NOMO-1 (cell line): ENCODE measurements at regions not wholly inside any gene's neighbourhood (a gene's known extent, or its start where the extent isn't known, plus 50 kb on each side); places are given as distances from the start of the nearest gene placed in this dataset.

ENCODE experiments used
- DNase-seq, 2 experiments: peaks; one replicate each; lab custom pipeline; 2025; ENCODE audit not compliant: unreplicated experiment in 2 of 2; lab: John Stamatoyannopoulos, UW

GRCh38 chr13:105349082-105349723 lies 1186.3 kb downstream of the EFNB2 start:
- DNase-seq, result no peak

GRCh38 chr13:105346141-105346775 lies 1189.2 kb downstream of the EFNB2 start:
- DNase-seq, result no peak

DNA sequence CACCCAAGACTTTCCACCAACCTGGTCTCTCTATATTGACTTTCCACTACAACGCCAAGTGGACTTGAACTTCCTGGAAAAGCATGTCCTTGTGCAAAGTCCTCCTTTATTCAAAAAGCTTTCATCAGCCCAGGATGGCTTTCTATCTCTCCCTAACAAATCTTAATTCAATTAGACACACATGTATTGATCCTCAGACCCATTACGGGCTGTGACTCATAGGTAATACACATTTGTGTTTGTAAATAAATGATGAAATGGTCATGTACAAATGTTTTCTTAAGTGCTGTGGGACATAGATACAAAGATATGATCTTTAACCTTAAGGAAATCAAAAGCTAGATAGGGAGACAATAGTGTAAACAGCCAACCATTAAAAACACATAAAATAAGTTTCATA lies 1189.7 kb downstream of the EFNB2 start:
- no peak for DNase-seq

- no peak for DNase-seq
Measured at GRCh38 chr13:105345131-105345530, 1190.3 kb downstream of the EFNB2 start.

GRCh38 chr13:105343134-105343806 lies 1192.2 kb downstream of the EFNB2 start:
- no peak for DNase-seq

DNA sequence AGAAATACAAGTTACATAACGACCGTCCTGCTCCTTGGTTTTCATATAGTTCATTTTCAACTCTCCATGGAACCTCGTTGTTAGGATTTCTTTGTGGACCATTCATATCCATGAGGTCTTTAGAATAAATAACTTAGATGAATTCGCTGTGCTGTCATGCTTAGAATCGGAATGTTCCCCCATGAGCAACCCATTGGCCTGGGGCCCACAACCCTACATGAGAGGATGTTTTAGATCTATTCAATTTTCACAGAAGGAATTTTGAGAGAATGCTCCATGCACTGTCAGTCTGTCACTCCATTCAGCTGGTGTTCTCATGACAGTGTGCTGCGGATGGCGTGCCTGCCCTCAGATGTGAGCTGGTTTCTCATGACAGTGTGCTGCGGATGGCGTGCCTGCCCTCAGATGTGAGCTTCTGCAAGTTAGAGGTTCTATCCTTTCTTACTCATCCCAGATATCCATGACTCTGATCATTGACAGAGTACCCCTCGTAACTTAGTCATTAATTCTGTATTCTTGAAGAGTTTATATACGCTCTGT lies 1193.1 kb downstream of the EFNB2 start:
- no peak for DNase-seq

GRCh38 chr13:105341758-105342157 lies 1193.7 kb downstream of the EFNB2 start:
- no peak for DNase-seq

GRCh38 chr13:105341256-105341655 lies 1194.2 kb downstream of the EFNB2 start:
- DNase-seq, result no peak

GRCh38 chr13:105340061-105340606 lies 1195.3 kb downstream of the EFNB2 start:
- DNase-seq, result no peak

DNA sequence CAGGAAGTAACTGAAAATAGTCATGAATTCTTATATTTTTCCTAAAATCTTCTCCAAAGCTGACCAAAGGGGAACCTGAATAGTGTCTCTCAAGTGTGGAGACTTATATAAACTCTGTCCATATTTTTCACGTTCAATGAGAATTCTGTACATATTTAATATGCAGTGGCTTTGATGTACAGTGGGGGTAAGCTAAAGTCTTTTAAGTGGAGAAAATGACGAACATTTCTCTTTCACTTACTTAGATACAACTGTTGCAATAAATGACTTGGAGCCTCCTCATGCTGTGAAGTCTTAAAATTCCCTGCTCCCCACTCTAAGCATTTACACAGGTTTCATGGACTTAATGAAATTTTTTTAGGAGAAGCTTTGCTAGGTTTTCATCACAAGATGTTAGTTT lies 1196.7 kb downstream of the EFNB2 start:
- no peak for DNase-seq

GRCh38 chr13:105338006-105338405 lies 1197.5 kb downstream of the EFNB2 start:
- no peak for DNase-seq

DNA sequence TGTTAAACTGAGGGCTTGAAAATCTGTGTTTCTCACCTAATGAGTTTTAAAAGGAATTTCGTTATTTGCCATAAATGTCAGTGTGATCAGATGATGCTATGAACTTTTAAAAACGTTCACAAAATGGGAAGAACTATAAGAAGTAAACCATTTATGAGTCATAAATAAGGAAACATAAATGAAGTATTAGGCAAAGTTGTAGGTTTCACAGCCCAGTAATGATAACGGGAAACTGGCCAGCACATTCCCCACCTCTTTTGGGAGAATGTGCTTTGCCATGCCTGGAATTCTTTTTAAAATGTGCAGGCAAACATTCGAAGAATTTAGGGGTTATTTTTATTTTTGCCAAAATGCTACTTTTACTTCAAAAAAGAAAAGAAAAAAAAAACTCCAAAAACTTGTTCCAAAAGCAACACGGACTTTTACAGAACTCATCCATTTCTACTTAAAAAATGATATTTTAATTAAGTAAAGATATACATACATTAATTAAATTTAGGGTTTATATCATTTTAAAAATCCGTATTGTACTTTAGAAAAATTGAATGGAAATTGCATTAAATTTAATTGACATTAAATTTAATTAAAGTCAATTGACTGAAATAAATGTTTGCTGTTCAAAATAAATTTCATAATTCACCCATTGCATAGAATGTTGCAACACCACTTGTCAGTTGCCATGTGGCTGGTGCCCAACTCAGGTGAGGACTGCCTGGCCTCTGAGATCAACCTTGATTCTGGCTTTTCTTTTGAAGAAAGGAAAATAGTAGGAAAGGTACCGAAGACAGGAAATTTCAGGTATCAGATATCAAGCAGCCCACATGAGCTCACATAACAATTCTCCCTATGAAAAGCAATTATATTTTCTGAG lies 1198.5 kb downstream of the EFNB2 start:
- no peak for DNase-seq

DNA sequence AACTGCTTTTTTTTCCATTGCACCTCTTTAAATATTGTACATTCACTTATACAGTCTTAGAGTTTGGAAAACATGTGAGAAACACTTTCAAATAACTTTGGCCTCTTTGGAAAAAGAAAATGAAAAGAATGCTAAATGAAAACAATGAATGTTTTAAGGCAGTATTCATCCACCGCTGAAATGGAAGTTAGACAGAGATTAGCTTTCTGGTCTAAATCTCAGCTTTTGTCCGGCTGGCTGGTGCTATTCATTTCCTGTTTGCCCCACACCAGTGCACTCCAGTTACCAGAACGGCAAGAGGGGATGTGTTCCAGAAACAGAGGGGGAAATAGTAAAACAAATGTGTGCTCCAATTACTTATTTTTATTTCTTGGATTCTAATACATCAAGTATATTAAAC lies 1201.3 kb downstream of the EFNB2 start:
- DNase-seq, result no peak

DNA sequence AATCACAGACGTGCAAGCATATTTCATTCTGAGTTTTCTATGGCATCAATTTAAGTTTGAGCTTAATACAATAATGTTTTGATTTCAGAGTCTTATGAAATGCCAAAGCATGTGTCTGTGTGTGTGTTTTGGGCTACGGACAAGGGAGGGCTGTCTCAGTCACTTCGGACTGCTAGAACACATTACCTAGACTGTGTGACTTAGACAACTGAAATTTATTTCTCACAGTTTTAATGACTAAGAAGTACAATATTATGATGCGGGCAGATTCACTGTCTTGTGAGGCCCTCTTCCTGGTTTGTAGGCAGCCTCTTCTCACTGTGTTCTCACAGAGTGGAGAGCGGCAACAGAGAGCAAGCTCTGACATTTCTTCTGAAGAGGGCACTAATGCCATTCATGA lies 1202.0 kb downstream of the EFNB2 start:
- no peak for DNase-seq

GRCh38 chr13:105329359-105329758 lies 1206.1 kb downstream of the EFNB2 start:
- DNase-seq, result no peak

DNA sequence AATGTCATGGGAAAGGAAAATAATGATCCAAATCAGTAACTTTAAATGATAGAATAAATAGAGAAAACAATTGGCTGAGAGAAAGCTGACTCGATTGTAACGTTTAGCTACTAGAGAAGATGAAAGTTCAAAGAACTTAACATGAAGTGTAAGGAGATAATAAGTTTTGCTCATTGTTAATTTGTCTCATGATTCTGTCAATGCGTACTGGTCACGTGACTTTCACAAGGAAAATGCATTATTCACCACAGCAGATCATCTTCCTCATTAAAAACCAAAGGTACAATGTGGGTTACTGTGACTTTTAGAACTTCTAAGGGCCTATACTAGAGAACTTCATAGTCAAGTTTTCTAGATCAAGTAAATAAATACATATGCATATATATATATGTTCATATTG lies 1207.2 kb downstream of the EFNB2 start:
- no peak for DNase-seq

DNA sequence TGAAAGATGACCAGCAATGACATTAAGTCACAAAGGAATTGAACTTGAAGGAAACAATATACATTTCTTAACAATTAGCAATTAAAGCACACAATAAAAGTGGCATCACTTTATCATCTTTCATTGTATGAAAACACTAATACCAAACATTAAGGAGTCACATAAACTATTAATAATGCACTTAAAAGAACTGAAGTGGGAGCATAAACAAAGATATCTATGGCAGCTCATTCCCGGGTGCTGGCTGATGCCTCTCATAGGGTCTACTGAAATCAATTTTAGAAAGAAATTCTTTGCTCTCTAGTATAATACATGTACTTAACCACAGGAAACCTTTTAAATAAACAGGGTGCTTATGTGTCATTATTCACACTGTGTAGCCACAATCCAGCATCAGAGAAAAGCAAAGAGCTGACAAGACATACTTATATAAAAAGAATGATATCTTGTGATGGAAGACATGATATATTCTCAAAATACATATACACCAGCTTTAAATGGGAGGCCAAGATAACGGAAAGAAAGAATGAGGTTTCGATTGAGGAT lies 1207.8 kb downstream of the EFNB2 start:
- DNase-seq, result no peak

DNA sequence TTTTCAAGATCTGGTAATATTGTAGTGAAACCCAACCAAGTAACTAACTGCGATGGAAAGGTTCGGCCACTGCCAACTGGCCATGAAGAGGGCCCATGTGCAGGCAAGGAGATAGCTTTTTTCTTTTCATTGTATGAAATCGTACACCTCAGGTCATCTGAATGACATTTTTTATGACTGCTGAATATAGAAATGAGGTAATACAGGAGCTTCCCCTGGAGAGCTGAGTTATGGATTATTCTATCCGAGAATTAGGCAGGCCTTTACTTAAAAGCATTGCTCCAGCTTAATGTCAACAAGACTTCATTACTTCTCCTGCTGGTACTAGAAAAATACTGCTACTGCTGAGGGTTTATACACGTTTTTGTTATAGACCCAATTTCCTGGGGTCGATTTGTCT lies 1215.6 kb downstream of the EFNB2 start:
- DNase-seq, result no peak

DNA sequence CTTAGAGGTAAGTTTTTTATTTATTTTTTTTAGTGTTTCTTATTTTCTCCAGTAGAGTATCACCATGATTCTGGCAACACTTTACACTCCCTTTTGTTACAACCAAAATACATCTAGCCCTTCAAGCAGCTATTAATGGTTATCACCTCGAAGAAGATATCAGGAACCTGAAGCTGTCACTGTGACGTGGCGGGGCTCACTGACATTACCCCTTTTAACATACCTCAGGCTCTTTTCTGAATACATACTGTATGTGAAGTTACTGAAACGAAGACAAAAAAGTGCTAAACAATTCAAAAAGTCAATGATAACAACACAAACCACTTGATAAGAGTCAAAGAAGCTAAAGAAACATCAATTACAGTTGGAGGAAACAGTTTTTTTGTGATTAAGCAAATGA lies 1218.7 kb downstream of the EFNB2 start:
- no peak for DNase-seq

DNA sequence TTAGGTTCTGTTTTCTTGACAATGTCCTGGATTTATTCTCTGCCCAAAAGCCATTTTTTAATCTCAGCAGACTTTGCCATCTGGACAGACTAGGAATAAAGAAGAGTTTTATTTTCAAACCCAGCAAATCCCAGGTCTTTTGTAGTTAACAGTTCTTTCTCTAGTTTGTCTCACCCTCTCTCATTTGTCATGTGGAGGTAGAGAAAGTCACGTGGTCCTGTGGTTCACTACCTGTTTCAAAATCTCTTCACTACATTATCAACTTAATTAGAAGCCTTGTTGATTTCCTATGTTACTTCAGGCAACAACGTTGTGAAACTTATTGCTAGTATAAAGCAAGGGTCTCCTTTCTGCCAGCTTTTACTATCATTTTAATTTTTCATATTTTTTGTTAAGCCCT lies 1222.6 kb downstream of the EFNB2 start:
- DNase-seq, result no peak
